ENCODE measurements at regions not wholly inside any gene's neighbourhood (a gene's known extent, or its start where the extent isn't known, plus 50 kb on each side); places are given as distances from the start of the nearest gene placed in this dataset.

DNA sequence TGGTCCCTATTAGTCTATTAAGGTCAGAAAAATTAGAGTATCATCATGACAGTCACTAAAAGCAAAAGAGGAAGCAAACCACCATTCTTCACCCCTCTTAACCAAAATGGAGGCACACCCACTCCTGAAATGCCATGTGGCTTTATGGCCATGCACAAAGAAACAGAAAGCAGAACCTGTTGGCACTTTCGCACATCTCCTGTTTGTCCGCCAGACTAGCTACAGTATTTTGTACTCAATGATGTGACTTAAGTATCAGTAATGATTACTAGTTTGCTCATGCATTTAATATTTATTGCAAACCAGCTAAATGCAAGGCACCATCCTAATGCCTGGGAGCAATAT is 70.2 kb upstream of the GNAO1 start:
- H3K4me3 ChIP-seq (ENCODE audit: low read depth in 2 of 2, low read length in 2 of 2), result no peak overlapping the region
- DNase-seq (ENCODE audit: low read depth, low spot score) (no peak), ATAC-seq (no peak)
- ChIA-PET POLR2A (no interaction called here), CTCF (no interaction called here)
- intact Hi-C loops (cut with micrococcal nuclease; ENCODE audit: unreplicated experiment) (no loop called here), in situ Hi-C loops (cut with HindIII; ENCODE audit: low pct_unique_long_range_greater_than_20kb, low sequenced_read_pairs) (no loop called here)
- no peaks in the 10 kb centered on the region for H3K36me3 ChIP-seq (ENCODE audit: control insufficient read depth, insufficient read depth, low read length)
- peaks cover 2% of the 10 kb centered on the region for H3K27me3 ChIP-seq (ENCODE audit: control insufficient read depth, insufficient read depth, low read length)
- no peaks in the 10 kb centered on the region for H3K4me1 ChIP-seq (ENCODE audit: control insufficient read depth, insufficient read depth, low read length)
- no peaks in the 10 kb centered on the region for H3K9me3 ChIP-seq (ENCODE audit: control insufficient read depth, insufficient read depth, low read depth, low read length)
- BruUV-seq (replicated peaks), result no TSS peak
- TF ChIP-seq, protein P1, sequence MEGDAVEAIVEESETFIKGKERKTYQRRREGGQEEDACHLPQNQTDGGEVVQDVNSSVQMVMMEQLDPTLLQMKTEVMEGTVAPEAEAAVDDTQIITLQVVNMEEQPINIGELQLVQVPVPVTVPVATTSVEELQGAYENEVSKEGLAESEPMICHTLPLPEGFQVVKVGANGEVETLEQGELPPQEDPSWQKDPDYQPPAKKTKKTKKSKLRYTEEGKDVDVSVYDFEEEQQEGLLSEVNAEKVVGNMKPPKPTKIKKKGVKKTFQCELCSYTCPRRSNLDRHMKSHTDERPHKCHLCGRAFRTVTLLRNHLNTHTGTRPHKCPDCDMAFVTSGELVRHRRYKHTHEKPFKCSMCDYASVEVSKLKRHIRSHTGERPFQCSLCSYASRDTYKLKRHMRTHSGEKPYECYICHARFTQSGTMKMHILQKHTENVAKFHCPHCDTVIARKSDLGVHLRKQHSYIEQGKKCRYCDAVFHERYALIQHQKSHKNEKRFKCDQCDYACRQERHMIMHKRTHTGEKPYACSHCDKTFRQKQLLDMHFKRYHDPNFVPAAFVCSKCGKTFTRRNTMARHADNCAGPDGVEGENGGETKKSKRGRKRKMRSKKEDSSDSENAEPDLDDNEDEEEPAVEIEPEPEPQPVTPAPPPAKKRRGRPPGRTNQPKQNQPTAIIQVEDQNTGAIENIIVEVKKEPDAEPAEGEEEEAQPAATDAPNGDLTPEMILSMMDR (IDR thresholded peaks at IDR 0.05), result no peak
- TF ChIP-seq TCF7L2 (IDR thresholded peaks at IDR 0.05; ENCODE audit: low read depth, low read length), result no peak
- TF ChIP-seq POLR2AphosphoS5 (IDR thresholded peaks at IDR 0.05; ENCODE audit: low read depth, low read length), result no peak
- no peak for TF ChIP-seq REST (IDR thresholded peaks at IDR 0.05; ENCODE audit: insufficient read depth in 1 of 2, low read depth in 2 of 2, low read length in 1 of 2)
- TF ChIP-seq SIN3A (IDR thresholded peaks at IDR 0.05; ENCODE audit: borderline replicate concordance, insufficient read depth, low read depth, low read length), result no peak
- H3K27ac ChIP-seq (ENCODE audit: low read length), result no peak overlapping the region

GRCh38 chr16:56120447-56121155 is 70.7 kb upstream of the GNAO1 start:
- ChIA-PET CTCF (no interaction called here), POLR2A (no interaction called here)
- no peaks in the 10 kb centered on the region for H3K4me1 ChIP-seq (ENCODE audit: control insufficient read depth, insufficient read depth, low read length)
- H3K9me3 ChIP-seq (ENCODE audit: control insufficient read depth, insufficient read depth, low read depth, low read length), result no peaks in the 10 kb centered on the region
- no TSS peak for BruUV-seq (replicated peaks)
- peaks cover 2% of the 10 kb centered on the region for H3K27me3 ChIP-seq (ENCODE audit: control insufficient read depth, insufficient read depth, low read length)
- intact Hi-C loops (cut with micrococcal nuclease; ENCODE audit: unreplicated experiment), result no loop called here
- ATAC-seq (no peak), DNase-seq (ENCODE audit: low read depth, low spot score) (no peak)
- TF ChIP-seq, protein P1 (IDR thresholded peaks at IDR 0.05), result no peak
- no peak for TF ChIP-seq POLR2AphosphoS5 (IDR thresholded peaks at IDR 0.05; ENCODE audit: low read depth, low read length)
- no peak for TF ChIP-seq SIN3A (IDR thresholded peaks at IDR 0.05; ENCODE audit: borderline replicate concordance, insufficient read depth, low read depth, low read length)
- no peak for TF ChIP-seq TCF7L2 (IDR thresholded peaks at IDR 0.05; ENCODE audit: low read depth, low read length)
- TF ChIP-seq REST (IDR thresholded peaks at IDR 0.05; ENCODE audit: insufficient read depth in 1 of 2, low read depth in 2 of 2, low read length in 1 of 2), result no peak
- H3K27ac ChIP-seq (ENCODE audit: low read length), result no peak overlapping the region
- in situ Hi-C loops (cut with HindIII; ENCODE audit: low pct_unique_long_range_greater_than_20kb, low sequenced_read_pairs), result no loop called here
- H3K4me3 ChIP-seq (ENCODE audit: low read depth in 2 of 2, low read length in 2 of 2), result no peak overlapping the region
- H3K36me3 ChIP-seq (ENCODE audit: control insufficient read depth, insufficient read depth, low read length), result no peaks in the 10 kb centered on the region
